ENCODE measurements at regions not wholly inside any gene's neighbourhood (a gene's known extent, or its start where the extent isn't known, plus 50 kb on each side); places are given as distances from the start of the nearest gene placed in this dataset.
A peak's percentile ranks its signal among the peaks of the same experiment; 100 is the strongest.
"Not testable (repeated sequence)": the region's sequence is repeated elsewhere in the genome, so short reads cannot be mapped to it uniquely, and the experiment has no call there.

GRCh38 chr2:186365406-186365805 lies 120.7 kb upstream of the ZC3H15 start:
- DNase-seq (ENCODE audit: low read depth), result no peak
- H3K4me3 ChIP-seq (ENCODE audit: low read length), result no peak overlapping the region
- TF ChIP-seq, protein P1, sequence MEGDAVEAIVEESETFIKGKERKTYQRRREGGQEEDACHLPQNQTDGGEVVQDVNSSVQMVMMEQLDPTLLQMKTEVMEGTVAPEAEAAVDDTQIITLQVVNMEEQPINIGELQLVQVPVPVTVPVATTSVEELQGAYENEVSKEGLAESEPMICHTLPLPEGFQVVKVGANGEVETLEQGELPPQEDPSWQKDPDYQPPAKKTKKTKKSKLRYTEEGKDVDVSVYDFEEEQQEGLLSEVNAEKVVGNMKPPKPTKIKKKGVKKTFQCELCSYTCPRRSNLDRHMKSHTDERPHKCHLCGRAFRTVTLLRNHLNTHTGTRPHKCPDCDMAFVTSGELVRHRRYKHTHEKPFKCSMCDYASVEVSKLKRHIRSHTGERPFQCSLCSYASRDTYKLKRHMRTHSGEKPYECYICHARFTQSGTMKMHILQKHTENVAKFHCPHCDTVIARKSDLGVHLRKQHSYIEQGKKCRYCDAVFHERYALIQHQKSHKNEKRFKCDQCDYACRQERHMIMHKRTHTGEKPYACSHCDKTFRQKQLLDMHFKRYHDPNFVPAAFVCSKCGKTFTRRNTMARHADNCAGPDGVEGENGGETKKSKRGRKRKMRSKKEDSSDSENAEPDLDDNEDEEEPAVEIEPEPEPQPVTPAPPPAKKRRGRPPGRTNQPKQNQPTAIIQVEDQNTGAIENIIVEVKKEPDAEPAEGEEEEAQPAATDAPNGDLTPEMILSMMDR (IDR thresholded peaks at IDR 0.05; ENCODE audit: insufficient read depth, low read depth, low read length, missing control alignments), result no peak

GRCh38 chr2:186379052-186379451 lies 107.0 kb upstream of the ZC3H15 start:
- peak; percentile 69 for DNase-seq (ENCODE audit: low read depth)
- H3K4me3 ChIP-seq (ENCODE audit: low read length), result no peak overlapping the region
- TF ChIP-seq, protein P1 (IDR thresholded peaks at IDR 0.05; ENCODE audit: insufficient read depth, low read depth, low read length, missing control alignments), result no peak

- H3K4me3 ChIP-seq (ENCODE audit: low read length), result no peak overlapping the region
- DNase-seq (ENCODE audit: low read depth), result no peak
- TF ChIP-seq, protein P1 (IDR thresholded peaks at IDR 0.05; ENCODE audit: insufficient read depth, low read depth, low read length, missing control alignments), result no peak
Observed at GRCh38 chr2:186380805-186381204, 105.3 kb upstream of the ZC3H15 start.

DNA sequence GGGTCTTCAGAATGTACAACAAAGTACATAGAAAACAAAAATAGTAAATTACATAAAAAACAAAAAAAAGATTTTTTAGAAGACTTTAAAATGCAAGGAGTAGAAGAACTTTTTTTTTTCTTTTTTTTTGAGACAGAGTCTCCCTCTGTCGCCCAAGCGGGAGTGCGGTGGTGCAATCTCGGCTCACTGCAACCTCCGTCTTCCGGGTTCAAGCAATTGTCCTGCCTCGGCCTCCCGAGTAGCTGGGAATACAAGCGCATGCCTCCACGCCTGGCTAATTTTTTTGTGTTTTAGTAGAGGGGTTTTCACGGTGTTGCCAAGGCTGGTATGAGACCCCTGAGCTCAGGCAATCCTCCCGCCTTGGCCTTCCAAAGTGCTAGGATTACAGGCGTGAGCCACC lies 104.5 kb upstream of the ZC3H15 start:
- H3K4me3 ChIP-seq (ENCODE audit: low read length), result no peak overlapping the region
- TF ChIP-seq, protein P1 (IDR thresholded peaks at IDR 0.05; ENCODE audit: insufficient read depth, low read depth, low read length, missing control alignments), result no peak
- DNase-seq (ENCODE audit: low read depth), result no peak

- DNase-seq (ENCODE audit: low read depth), result no peak
- TF ChIP-seq, protein P1 (IDR thresholded peaks at IDR 0.05; ENCODE audit: insufficient read depth, low read depth, low read length, missing control alignments), result no peak
- no peak overlapping the region for H3K4me3 ChIP-seq (ENCODE audit: low read length)
Observed at GRCh38 chr2:186382932-186383331, 103.1 kb upstream of the ZC3H15 start.

GRCh38 chr2:186384226-186384625 lies 101.8 kb upstream of the ZC3H15 start:
- DNase-seq (ENCODE audit: low read depth), result no peak
- TF ChIP-seq, protein P1 (IDR thresholded peaks at IDR 0.05; ENCODE audit: insufficient read depth, low read depth, low read length, missing control alignments), result no peak
- no peak overlapping the region for H3K4me3 ChIP-seq (ENCODE audit: low read length)

DNA sequence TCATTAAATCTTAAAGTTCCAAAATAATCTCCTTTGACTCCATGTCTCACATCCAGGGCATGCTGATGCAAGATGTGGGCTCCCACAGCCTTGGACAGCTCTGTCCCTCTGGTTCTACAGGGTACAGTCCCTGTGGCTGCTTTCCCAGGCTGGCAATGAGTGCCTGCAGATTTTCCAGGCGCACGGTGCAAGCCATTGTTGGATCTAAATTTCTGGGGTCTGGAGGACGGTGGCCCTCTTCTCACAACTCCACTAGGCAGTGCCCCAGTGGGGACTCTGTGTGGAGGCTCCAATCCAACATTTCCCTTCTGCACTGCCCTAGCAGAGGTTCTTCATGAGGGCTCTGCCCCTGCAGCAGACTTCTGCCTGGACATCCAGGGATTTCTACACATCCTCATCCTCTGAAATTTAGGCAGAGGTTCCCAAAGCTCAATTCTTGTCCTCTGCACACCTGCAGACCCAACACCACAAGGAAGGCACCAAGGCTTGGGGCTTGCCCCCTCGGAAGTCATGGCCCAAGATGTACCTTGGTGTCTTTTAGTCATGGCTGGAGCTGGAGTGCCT lies 100.3 kb upstream of the ZC3H15 start:
- H3K4me3 ChIP-seq (ENCODE audit: low read length); DNase-seq (ENCODE audit: low read depth): not testable (repeated sequence)
